GM12891 (cell line): ENCODE measurements at regions not wholly inside any gene's neighbourhood (a gene's known extent, or its start where the extent isn't known, plus 50 kb on each side); places are given as distances from the start of the nearest gene placed in this dataset.

ENCODE experiments used
- POLR2A ChIP-seq: IDR thresholded peaks from 2 replicates; pipeline ENCODE4 v1.6.1; 2011; ENCODE audit warnings: low read depth, low read length, control low read depth
- TAF1 ChIP-seq: IDR thresholded peaks from 2 replicates; pipeline ENCODE4 v1.6.1; 2011; ENCODE audit warnings: low read depth, low read length, control low read depth

GRCh38 chr11:38425578-38425977 lies 1827.5 kb upstream of the RAG2 start:
- TF ChIP-seq POLR2A: no peak
- no peak for TF ChIP-seq TAF1
